NCI-H526 (cell line): ENCODE measurements at regions not wholly inside any gene's neighbourhood (a gene's known extent, or its start where the extent isn't known, plus 50 kb on each side); places are given as distances from the start of the nearest gene placed in this dataset.

Source experiments
- DNase-seq, 2 experiments: peaks; one replicate each; lab custom pipeline; 2025; lab: John Stamatoyannopoulos, UW

DNA sequence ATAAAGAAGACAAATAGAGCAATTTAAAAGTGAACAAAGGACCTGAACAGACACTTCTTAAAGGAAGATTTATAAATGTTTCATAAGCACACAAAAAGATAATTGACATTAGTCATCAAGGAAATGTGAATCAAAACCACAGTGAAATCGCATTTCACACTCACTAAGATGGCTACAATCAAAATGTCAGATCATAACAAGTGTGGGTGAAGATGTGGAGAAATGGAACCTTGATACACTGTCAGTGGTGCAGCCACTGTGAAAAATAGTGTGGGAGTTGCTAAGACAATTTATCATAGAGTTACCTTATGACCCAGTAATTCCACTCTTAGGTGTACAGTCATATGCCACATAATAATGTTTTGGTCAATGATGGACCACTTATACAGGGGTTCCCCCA lies 54.5 kb upstream of the HTR4 start:
- DNase-seq: no peak

DNA sequence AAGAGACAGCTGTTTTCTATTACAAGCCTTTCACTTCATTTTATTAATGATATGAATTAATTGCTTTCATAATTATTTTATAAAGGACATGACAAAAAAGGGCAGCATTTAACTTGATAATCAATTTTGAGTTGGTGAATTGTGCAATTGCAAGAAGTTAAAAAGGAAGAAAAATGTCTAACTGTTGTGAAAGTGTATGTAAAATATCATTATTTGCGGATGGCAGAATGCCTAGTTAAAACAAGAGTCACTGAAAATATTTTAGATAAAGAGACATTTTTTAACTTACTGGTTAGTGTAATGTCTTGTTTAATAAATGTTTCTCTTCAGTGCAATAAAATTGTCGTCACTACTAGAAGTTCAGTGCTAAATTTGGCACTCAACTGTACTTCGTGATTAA lies 57.6 kb upstream of the HTR4 start:
- no peak for DNase-seq

GRCh38 chr5:148713735-148714508 lies 59.6 kb upstream of the HTR4 start:
- no peak for DNase-seq

GRCh38 chr5:148716716-148717115 lies 62.4 kb upstream of the HTR4 start:
- no peak for DNase-seq

- DNase-seq: no peak
These were observed 63.3 kb upstream of the HTR4 start for GRCh38 chr5:148717668-148718067.

DNA sequence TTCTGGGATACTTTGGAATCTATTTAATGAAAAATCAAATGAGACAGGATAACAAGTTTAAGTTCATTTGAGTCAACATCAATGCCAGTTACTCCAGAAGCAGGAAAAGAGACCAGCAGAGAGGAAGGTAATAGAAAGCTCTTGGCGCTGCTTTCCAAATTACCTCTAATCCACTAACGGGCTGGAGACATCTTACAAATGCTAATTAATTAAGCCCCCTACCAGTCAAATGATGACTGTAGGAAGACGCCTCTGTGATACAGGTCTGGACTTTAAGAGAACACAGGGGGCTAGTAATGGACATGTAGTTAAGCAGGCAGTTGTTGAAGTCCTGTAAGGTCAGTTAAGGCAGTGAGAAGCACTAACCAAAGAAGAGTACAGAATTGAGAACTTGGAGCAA lies 65.3 kb upstream of the HTR4 start:
- no peak for DNase-seq

DNA sequence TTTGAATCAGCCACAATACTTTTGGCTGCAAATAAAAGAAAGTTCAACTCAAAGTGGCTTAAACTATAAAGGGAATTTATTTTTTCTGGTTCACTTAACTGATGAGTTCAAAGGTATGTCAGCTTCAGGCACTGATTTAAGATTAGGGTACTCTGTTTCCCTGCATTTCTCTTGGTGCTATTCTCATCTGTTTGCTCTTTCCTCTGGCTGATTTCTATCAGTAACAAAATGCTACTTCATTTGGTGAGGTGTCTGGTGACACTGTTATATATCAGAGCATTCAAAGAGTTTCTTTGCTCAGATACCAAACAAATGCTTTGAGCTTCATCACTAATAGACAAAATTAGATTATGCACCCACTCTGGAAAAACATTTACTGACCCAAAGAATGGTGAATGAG lies 65.9 kb upstream of the HTR4 start:
- DNase-seq: no peak

GRCh38 chr5:148723143-148723542 lies 68.8 kb upstream of the HTR4 start:
- DNase-seq: no peak

- DNase-seq: peak in 1 of 2 experiments; percentile 10
These were observed 71.3 kb upstream of the HTR4 start for GRCh38 chr5:148725675-148726074.

DNA sequence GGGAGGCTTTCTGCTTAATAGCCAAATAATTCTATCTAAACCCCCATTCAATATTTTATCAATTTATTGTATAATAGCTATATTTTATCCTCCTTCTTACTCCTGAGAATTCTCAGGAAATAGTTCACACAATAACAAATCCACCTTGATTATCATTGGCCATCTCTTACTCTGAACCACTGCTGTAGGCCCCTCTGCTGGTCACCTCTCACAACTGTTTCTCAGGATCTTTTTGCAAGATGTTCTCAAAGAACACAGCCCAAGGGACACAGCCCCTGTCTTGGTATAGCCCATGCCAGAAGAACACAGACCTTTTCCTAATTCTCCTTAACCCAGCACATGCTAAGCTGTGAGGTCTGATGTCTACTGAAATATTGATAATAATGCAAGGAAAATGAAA lies 74.9 kb upstream of the HTR4 start:
- peak in 1 of 2 experiments; percentile 13 for DNase-seq

GRCh38 chr5:148730270-148730669 lies 75.9 kb upstream of the HTR4 start:
- DNase-seq: no peak

DNA sequence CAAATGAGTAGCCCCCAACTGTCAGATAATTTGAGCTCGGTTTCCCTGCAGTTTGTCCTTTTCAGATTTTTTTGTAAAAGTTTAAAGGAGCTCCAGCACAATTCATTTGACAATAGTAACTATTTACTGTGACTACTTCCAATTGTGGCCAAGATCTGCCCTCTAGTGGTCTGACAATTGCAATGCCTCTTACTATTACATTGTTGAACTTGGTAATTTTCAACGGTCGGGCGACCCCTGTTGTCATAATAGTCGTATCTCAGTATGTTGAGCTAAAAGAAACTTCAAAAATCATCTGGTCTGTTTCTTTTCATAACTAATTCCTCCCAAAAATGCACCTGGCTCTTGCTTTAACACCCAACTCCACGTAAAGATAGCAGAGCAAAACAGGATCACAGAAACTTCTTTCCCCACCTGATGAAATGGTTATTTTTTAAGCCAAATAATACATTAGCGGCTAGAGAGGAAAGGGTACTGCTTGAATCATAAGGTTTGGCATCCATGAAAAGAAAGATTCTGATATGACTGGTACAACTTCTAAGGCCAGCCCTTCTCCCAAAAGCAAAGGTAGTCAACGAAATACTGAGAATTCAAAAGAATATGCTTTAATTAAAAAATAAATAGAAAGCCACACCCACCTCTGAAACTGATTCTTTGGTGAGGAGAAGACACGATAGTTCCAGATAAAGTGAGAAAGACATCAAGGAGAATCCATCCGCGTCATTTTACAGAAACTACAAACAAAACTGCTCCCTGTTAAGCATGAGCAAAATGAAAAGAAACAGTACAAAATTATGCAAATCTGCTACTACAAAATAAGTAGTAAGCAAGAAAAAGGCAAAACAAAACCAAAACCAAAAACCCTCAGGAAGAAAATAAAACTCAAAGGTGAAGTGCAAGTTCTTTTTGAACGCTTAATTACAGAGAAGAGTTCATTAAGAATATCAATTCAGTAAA lies 76.9 kb upstream of the HTR4 start:
- peak; percentile 68 to 89 for DNase-seq

GRCh38 chr5:148732692-148733091 lies 78.4 kb upstream of the HTR4 start:
- DNase-seq: no peak

GRCh38 chr5:148733601-148734438 lies 79.5 kb upstream of the HTR4 start:
- peak; percentile 27 to 84 for DNase-seq

GRCh38 chr5:148734518-148734917 lies 80.2 kb upstream of the HTR4 start:
- DNase-seq: no peak

- no peak for DNase-seq
These were observed 81.0 kb upstream of the HTR4 start for GRCh38 chr5:148735301-148735835.

DNA sequence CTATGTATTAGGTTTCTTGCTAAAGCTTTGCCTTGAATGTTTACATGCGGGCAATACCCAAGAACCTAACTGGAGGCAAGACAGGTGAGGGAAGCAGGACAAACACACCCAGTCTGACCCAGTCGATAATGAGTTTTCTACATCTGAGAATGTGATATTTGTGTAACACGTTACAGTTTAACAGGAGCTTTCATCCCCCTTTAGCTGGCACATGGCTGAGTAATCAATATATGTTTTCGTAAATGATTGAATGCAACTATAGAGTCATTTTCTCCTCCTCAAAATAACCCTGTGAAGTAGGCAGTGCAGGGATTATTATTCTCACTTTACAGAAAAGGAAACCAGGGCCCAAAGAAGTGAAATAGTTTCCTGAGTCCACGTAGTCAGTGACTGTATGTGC lies 84.7 kb upstream of the HTR4 start:
- DNase-seq: no peak

GRCh38 chr5:148739524-148739923 lies 85.2 kb upstream of the HTR4 start:
- DNase-seq: no peak

DNA sequence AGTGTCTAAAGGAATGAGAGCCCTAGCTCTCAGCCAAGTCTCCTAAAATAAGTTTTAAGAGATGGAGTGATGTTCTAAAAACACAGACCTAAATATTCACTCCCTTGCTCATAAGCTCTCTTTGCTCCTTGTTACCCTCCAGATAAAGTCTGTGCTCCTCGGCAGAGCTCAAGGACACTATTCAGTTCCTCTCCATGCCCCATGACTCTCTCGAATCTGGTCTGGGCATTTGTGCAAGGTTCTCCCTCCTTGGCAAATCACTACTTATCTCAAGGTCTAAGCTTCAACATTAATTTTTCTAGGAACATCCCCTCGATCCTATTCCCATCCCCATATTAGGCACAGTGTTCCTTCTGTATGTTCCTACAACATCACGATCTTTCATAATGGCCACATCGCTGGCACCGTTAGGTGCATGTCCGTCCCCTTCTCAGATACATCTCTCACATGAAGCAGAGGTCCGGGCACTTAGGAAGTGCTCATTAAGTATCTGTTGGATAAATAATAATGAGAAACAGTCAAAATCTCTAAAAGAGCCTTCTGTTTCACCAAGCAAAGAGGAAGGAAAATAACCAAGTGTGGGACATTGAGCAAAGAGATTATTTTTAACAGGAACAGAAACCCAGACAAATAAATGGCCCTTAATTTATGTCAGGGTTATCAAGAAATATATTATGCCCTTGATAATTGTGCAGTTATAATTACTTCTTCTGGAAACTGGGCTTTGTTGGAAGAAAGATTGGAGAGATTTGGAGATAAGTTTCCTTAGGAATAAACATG lies 85.9 kb upstream of the HTR4 start:
- DNase-seq: no peak

- DNase-seq: peak; percentile 24 to 57
These were observed 85.3 kb upstream of the ADRB2 start for GRCh38 chr5:148740966-148741742.
